KMS-11 (cell line): ENCODE measurements at regions not wholly inside any gene's neighbourhood (a gene's known extent, or its start where the extent isn't known, plus 50 kb on each side); places are given as distances from the start of the nearest gene placed in this dataset.

Source experiments
- H2AFZ ChIP-seq: fragments of 200-600 bp; sonication (generic); 2 replicates; pipeline ENCODE4 v1.6.1; 2016; ENCODE audit warnings: antibody characterized with exemption, mixed run types, low read depth
- H3K27ac ChIP-seq: fragments of 200-600 bp; sonication (generic); 2 replicates; pipeline ENCODE4 v1.6.1; 2016; ENCODE audit warnings: mild to moderate bottlenecking, mixed run types
- H3K27me3 ChIP-seq: fragments of 200-600 bp; sonication (generic); 2 replicates; pipeline ENCODE4 v1.6.1; 2017; ENCODE audit warnings: mild to moderate bottlenecking, low read depth, mixed run types, moderate library complexity; ENCODE audit not compliant: insufficient read depth
- H3K36me3 ChIP-seq: fragments of 200-600 bp; sonication (generic); 2 replicates; pipeline ENCODE4 v1.6.1; 2017; ENCODE audit warnings: mild to moderate bottlenecking, mixed run types; ENCODE audit not compliant: insufficient read depth
- H3K4me1 ChIP-seq: fragments of 200-600 bp; sonication (generic); 2 replicates; pipeline ENCODE4 v1.6.1; 2016; ENCODE audit warnings: mild to moderate bottlenecking, low read depth, mixed run types; ENCODE audit not compliant: poor library complexity, severe bottlenecking
- H3K4me2 ChIP-seq: fragments of 200-600 bp; sonication (generic); 2 replicates; pipeline ENCODE4 v1.7.0; 2016; ENCODE audit warnings: mild to moderate bottlenecking, mixed run types
- H3K4me3 ChIP-seq: fragments of 200-600 bp; sonication (generic); IDR thresholded peaks from 2 replicates; pipeline ENCODE4 v1.6.1; 2017; ENCODE audit warnings: low read depth, low read length, mixed read lengths; ENCODE audit not compliant: insufficient read depth
- H3K79me2 ChIP-seq: fragments of 200-600 bp; sonication (generic); 2 replicates; pipeline ENCODE4 v1.6.1; 2016; ENCODE audit warnings: low read depth, mixed run types; ENCODE audit not compliant: insufficient read depth
- H3K9ac ChIP-seq: fragments of 200-600 bp; sonication (generic); 2 replicates; pipeline ENCODE4 v1.6.1; 2016; ENCODE audit warnings: mild to moderate bottlenecking, mixed run types
- H4K20me1 ChIP-seq: fragments of 200-600 bp; sonication (generic); 2 replicates; pipeline ENCODE4 v1.6.1; 2016; ENCODE audit warnings: mild to moderate bottlenecking, mixed run types; ENCODE audit not compliant: insufficient read depth
- CTCF ChIP-seq: fragments of 200-600 bp; sonication (generic); conservative IDR thresholded peaks from 2 replicates; pipeline ENCODE4 v1.6.1; 2017; ENCODE audit warnings: low read depth, mild to moderate bottlenecking, antibody characterized with exemption, low read length, moderate library complexity, mixed read lengths

- Histone ChIP-seq H3K79me2 (no peaks in the 10 kb centered on the region), H3K9ac (no peak overlapping the region), H3K36me3 (no peaks in the 10 kb centered on the region), H3K4me3 (no peak overlapping the region), H3K27me3 (no peaks in the 10 kb centered on the region), H4K20me1 (no peaks in the 10 kb centered on the region), H3K27ac (peak overlapping the region; percentile 55), H3K4me1 (peaks cover 76% of the 10 kb centered on the region), H3K4me2 (peak overlapping the region; percentile 41; the same call in 1 of the 2 replicates), H2AFZ (peak overlapping the region; percentile 18; the same call in 1 of the 2 replicates)
- TF ChIP-seq CTCF: no peak
Measured at GRCh38 chr2:186977433-186978045, 128.6 kb upstream of the ZSWIM2 start.

- peak overlapping the region; percentile 32 for H3K27ac ChIP-seq
- no peaks in the 10 kb centered on the region for H3K27me3 ChIP-seq
- peak overlapping the region; percentile 19; the same call in 1 of the 2 replicates for H2AFZ ChIP-seq
- no peaks in the 10 kb centered on the region for H4K20me1 ChIP-seq
- H3K4me2 ChIP-seq: peak overlapping the region; percentile 41
- H3K9ac ChIP-seq: no peak overlapping the region
- no peak overlapping the region for H3K4me3 ChIP-seq
- H3K4me1 ChIP-seq: peaks cover 73% of the 10 kb centered on the region
- H3K79me2 ChIP-seq: no peaks in the 10 kb centered on the region
- H3K36me3 ChIP-seq: no peaks in the 10 kb centered on the region
- no peak for TF ChIP-seq CTCF
Measured at GRCh38 chr2:186976329-186976728, 127.4 kb upstream of the ZSWIM2 start.

- Histone ChIP-seq H4K20me1 (no peaks in the 10 kb centered on the region), H3K27me3 (no peaks in the 10 kb centered on the region), H2AFZ (no peak overlapping the region), H3K9ac (no peak overlapping the region), H3K79me2 (no peaks in the 10 kb centered on the region), H3K4me3 (no peak overlapping the region), H3K4me2 (no peak overlapping the region), H3K27ac (no peak overlapping the region), H3K4me1 (peaks cover 75% of the 10 kb centered on the region), H3K36me3 (no peaks in the 10 kb centered on the region)
- no peak for TF ChIP-seq CTCF
Measured at GRCh38 chr2:186972281-186972970, 123.5 kb upstream of the ZSWIM2 start.

GRCh38 chr2:186968277-186968676 lies 119.3 kb upstream of the ZSWIM2 start:
- Histone ChIP-seq H2AFZ (peak overlapping the region; percentile 68), H4K20me1 (no peaks in the 10 kb centered on the region), H3K36me3 (no peaks in the 10 kb centered on the region), H3K4me1 (peaks cover 77% of the 10 kb centered on the region), H3K4me3 (no peak overlapping the region), H3K27ac (peak overlapping the region; percentile 92), H3K79me2 (no peaks in the 10 kb centered on the region), H3K27me3 (no peaks in the 10 kb centered on the region; the same call in 1 of the 2 replicates), H3K4me2 (peak overlapping the region; percentile 81), H3K9ac (peak overlapping the region; percentile 36; the same call in 1 of the 2 replicates)
- no peak for TF ChIP-seq CTCF
